H1 (cell line): ENCODE measurements at regions not wholly inside any gene's neighbourhood (a gene's known extent, or its start where the extent isn't known, plus 50 kb on each side); places are given as distances from the start of the nearest gene placed in this dataset.

Experiments
- CTCF ChIA-PET: fragments of 300-600 bp; sonication (Branson Sonifier 250); formaldehyde crosslinking; loops from one replicate; lab custom pipeline; 2021; ENCODE audit not compliant: partially characterized antibody; lab: Charles Lee
- POLR2A ChIA-PET: fragments of 300-600 bp; sonication (Branson Sonifier 250); formaldehyde crosslinking; loops from one replicate; lab custom pipeline; 2021; ENCODE audit warnings: inconsistent platforms; ENCODE audit not compliant: partially characterized antibody; lab: Charles Lee
- DNase-seq, 2 experiments: peaks; one replicate each; pipeline versions ENCODE4 v3.0.0 to v3.0.0-alpha.2; 2010 to 2022; ENCODE audit warnings: low spot score in 2 of 2, low read depth in 1 of 2, mixed read lengths in 1 of 2
- FAIRE-seq: peaks from 2 replicates; lab custom pipeline; 2011; peaks lifted over from hg19 to GRCh38; lab: Jason Lieb, UNC
- H2AFZ ChIP-seq: 2 replicates; pipeline ENCODE4 v1.8.1; 2012; ENCODE audit warnings: low read length, inconsistent platforms
- H2AK5ac ChIP-seq: 2 replicates; pipeline ENCODE4 v1.6.1; 2013; ENCODE audit warnings: low read depth, low read length
- H2BK120ac ChIP-seq: replicated peaks from 2 replicates; pipeline ENCODE3; 2013; ENCODE audit warnings: low read depth, low read length, inconsistent platforms
- H2BK12ac ChIP-seq: 2 replicates; pipeline ENCODE4 v1.6.1; 2013; ENCODE audit warnings: low read depth, low read length
- H2BK15ac ChIP-seq: 2 replicates; pipeline ENCODE4 v1.6.1; 2013; ENCODE audit warnings: low read length
- H2BK20ac ChIP-seq: 2 replicates; pipeline ENCODE4 v1.6.1; 2013; ENCODE audit warnings: low read length
- H2BK5ac ChIP-seq: 2 replicates; pipeline ENCODE4 v1.6.1; 2013; ENCODE audit warnings: low read depth, low read length
- H3K14ac ChIP-seq: 2 replicates; pipeline ENCODE4 v1.6.1; 2013; ENCODE audit warnings: inconsistent platforms; ENCODE audit not compliant: insufficient read length
- H3K18ac ChIP-seq: 2 replicates; pipeline ENCODE4 v1.6.1; 2013; ENCODE audit warnings: low read length; ENCODE audit errors: extremely low read depth
- H3K23ac ChIP-seq: 2 replicates; pipeline ENCODE4 v1.6.1; 2013; ENCODE audit warnings: inconsistent platforms; ENCODE audit not compliant: insufficient read length
- H3K23me2 ChIP-seq: 2 replicates; pipeline ENCODE4 v1.6.1; 2013; ENCODE audit warnings: low read depth, low read length
- H3K27ac ChIP-seq: 2 replicates; pipeline ENCODE4 v1.6.1; 2011; ENCODE audit warnings: low read depth, low read length, inconsistent platforms
- H3K27me3 ChIP-seq, 4 experiments: replicated peaks in 1 of 4; 1 replicate in 1 of 4; 2 replicates in 3 of 4; pipeline versions ENCODE4 v1.6.1 to v1.8.1; 2011 to 2013; ENCODE audit warnings: low read length in 3 of 4, mild to moderate bottlenecking in 3 of 4, inconsistent platforms in 2 of 4, mixed read lengths in 2 of 4, moderate library complexity in 1 of 4; ENCODE audit not compliant: control insufficient read depth in 3 of 4, insufficient read depth in 3 of 4; ENCODE audit errors: extremely low read depth in 1 of 4
- H3K36me3 ChIP-seq, 4 experiments: 2 replicates each; pipeline versions ENCODE4 v1.6.1 to v1.8.1; 2011 to 2013; ENCODE audit warnings: mild to moderate bottlenecking in 4 of 4, low read length in 3 of 4, moderate library complexity in 2 of 4, control low read depth in 1 of 4, inconsistent platforms in 1 of 4; ENCODE audit not compliant: insufficient read depth in 4 of 4, control insufficient read depth in 2 of 4
- H3K4ac ChIP-seq: replicated peaks from 2 replicates; pipeline ENCODE3; 2013; ENCODE audit warnings: low read length, low read depth, mixed read lengths, inconsistent platforms; ENCODE audit not compliant: insufficient read length
- H3K4me1 ChIP-seq, 4 experiments: replicated peaks in 1 of 4; 1 replicate in 1 of 4; 2 replicates in 3 of 4; pipeline versions ENCODE4 v1.6.1 to v1.8.1; 2011 to 2013; ENCODE audit warnings: low read length in 3 of 4, inconsistent platforms in 2 of 4, mixed read lengths in 1 of 4; ENCODE audit not compliant: insufficient read depth in 4 of 4, control insufficient read depth in 3 of 4
- H3K4me2 ChIP-seq, 2 experiments: 2 replicates each; pipeline versions ENCODE4 v1.6.1 to v1.8.1; 2011 to 2013; ENCODE audit warnings: low read depth in 2 of 2, low read length in 2 of 2, control low read depth in 1 of 2, inconsistent platforms in 1 of 2, mild to moderate bottlenecking in 1 of 2; ENCODE audit not compliant: insufficient read depth in 1 of 2
- H3K4me3 ChIP-seq, 4 experiments: fragments of 200-600, 300-600 bp in 1 of 4; sonication (generic), shearing (Covaris generic), sonication (Bioruptor Twin) in 1 of 4; 2 replicates each; pipeline versions ENCODE4 v1.5.1 to v1.8.1; 2011 to 2016; ENCODE audit warnings: low read length in 4 of 4, low read depth in 3 of 4, control low read depth in 2 of 4, inconsistent platforms in 2 of 4, mild to moderate bottlenecking in 2 of 4, mixed read lengths in 1 of 4, moderate library complexity in 1 of 4; ENCODE audit not compliant: insufficient read depth in 2 of 4; ENCODE audit errors: extremely low read depth in 1 of 4
- H3K56ac ChIP-seq: replicated peaks from 2 replicates; pipeline ENCODE3; 2013; ENCODE audit warnings: low read depth, mild to moderate bottlenecking, mixed read lengths, low read length, inconsistent platforms; ENCODE audit not compliant: insufficient read length
- H3K79me1 ChIP-seq: 2 replicates; pipeline ENCODE4 v1.6.1; 2013; ENCODE audit warnings: low read depth, low read length, control low read depth
- H3K79me2 ChIP-seq, 2 experiments: 2 replicates each; pipeline versions ENCODE4 v1.6.1 to v1.8.1; 2012 to 2013; ENCODE audit warnings: low read length in 2 of 2, mild to moderate bottlenecking in 2 of 2, inconsistent platforms in 1 of 2; ENCODE audit not compliant: insufficient read depth in 2 of 2, control insufficient read depth in 1 of 2
- H3K9ac ChIP-seq, 4 experiments: replicated peaks in 1 of 4; 1 replicate in 1 of 4; 2 replicates in 3 of 4; pipeline versions ENCODE4 v1.6.1 to v1.8.1; 2011 to 2013; ENCODE audit warnings: low read depth in 3 of 4, low read length in 3 of 4, control low read depth in 2 of 4, mild to moderate bottlenecking in 2 of 4, moderate library complexity in 2 of 4, inconsistent platforms in 1 of 4; ENCODE audit errors: extremely low read depth in 1 of 4
- H3K9me3 ChIP-seq, 2 experiments: 2 replicates each; pipeline versions ENCODE4 v1.6.1 to v1.8.1; 2012 to 2013; ENCODE audit warnings: mild to moderate bottlenecking in 2 of 2, moderate library complexity in 2 of 2, control low read depth in 1 of 2, inconsistent platforms in 1 of 2, low read depth in 1 of 2, low read length in 1 of 2, mixed read lengths in 1 of 2; ENCODE audit not compliant: insufficient read depth in 2 of 2
- H4K20me1 ChIP-seq, 2 experiments: replicated peaks in 1 of 2; 2 replicates each; pipeline versions ENCODE3 to v1.8.1; 2011 to 2013; ENCODE audit warnings: inconsistent platforms in 2 of 2, low read length in 2 of 2, mild to moderate bottlenecking in 1 of 2; ENCODE audit not compliant: insufficient read depth in 2 of 2, control insufficient read depth in 1 of 2
- H4K5ac ChIP-seq: 2 replicates; pipeline ENCODE4 v1.6.1; 2013; ENCODE audit warnings: low read length, low read depth, mixed read lengths, inconsistent platforms; ENCODE audit not compliant: insufficient read length
- H4K8ac ChIP-seq: 2 replicates; pipeline ENCODE4 v1.8.0; 2013; ENCODE audit warnings: mild to moderate bottlenecking, moderate library complexity, low read length, inconsistent platforms; ENCODE audit not compliant: insufficient read depth; ENCODE audit errors: extremely low read depth
- H4K91ac ChIP-seq: replicated peaks from 2 replicates; pipeline ENCODE3; 2013; ENCODE audit warnings: low read length, mixed read lengths, inconsistent platforms; ENCODE audit not compliant: insufficient read length
- EP300 ChIP-seq, 2 experiments: IDR thresholded peaks; 1 replicate in 1 of 2; 2 replicates in 1 of 2; pipeline ENCODE4 v1.6.1; 2011 to 2012; ENCODE audit warnings: low read depth in 2 of 2, low read length in 2 of 2, mild to moderate bottlenecking in 2 of 2, borderline replicate concordance in 1 of 2, inconsistent platforms in 1 of 2, moderate library complexity in 1 of 2
- KDM5A ChIP-seq: fragments of 200-600 bp; IDR thresholded peaks from 2 replicates; pipeline ENCODE4 v1.7.1; 2012; ENCODE audit warnings: mild to moderate bottlenecking, low read length, inconsistent platforms, mixed read lengths
- POU5F1 ChIP-seq: IDR thresholded peaks from 2 replicates; pipeline ENCODE4 v1.6.1; 2011; ENCODE audit warnings: low read depth, mild to moderate bottlenecking, low read length, moderate library complexity
- RNF2 ChIP-seq: fragments of 200-900, 300-1000 bp; sonication (generic); IDR thresholded peaks from 2 replicates; pipeline ENCODE4 v1.7.1; 2016; ENCODE audit warnings: borderline replicate concordance, low read depth, mild to moderate bottlenecking, antibody characterized with exemption, low read length; ENCODE audit not compliant: poor library complexity, severe bottlenecking; ENCODE audit errors: missing control alignments
- SIX5 ChIP-seq: IDR thresholded peaks from 2 replicates; pipeline ENCODE4 v1.6.1; 2011; ENCODE audit warnings: mild to moderate bottlenecking, low read depth, low read length
- TAF1 ChIP-seq: IDR thresholded peaks from 2 replicates; pipeline ENCODE4 v1.6.1; 2011; ENCODE audit warnings: mild to moderate bottlenecking, low read depth, low read length
- USF2 ChIP-seq: IDR thresholded peaks from 2 replicates; pipeline ENCODE4 v1.6.1; 2011; ENCODE audit warnings: low read length, improper control_type of control experiment
- WGBS, 2 experiments: shearing (Covaris generic) in 1 of 2; methylation state at CpG; one replicate each; pipeline versions ENCODE4 v1.1.6 to v1.1.7; 2013 to 2015; ENCODE audit warnings: low lambda C conversion rate in 2 of 2, mixed read lengths in 2 of 2, inconsistent platforms in 1 of 2, low coverage in 1 of 2, missing lambda C conversion rate in 1 of 2; ENCODE audit not compliant: insufficient replicate concordance in 2 of 2, insufficient coverage in 1 of 2, insufficient read length in 1 of 2; ENCODE audit errors: extremely low coverage in 1 of 2, missing lambda C conversion rate in 1 of 2; 5-methylcytosine and 5-hydroxymethylcytosine counted together

GRCh38 chr1:90262791-90263190 lies 267.9 kb downstream of the ZNF326 start:
- Histone ChIP-seq H3K9me3 (no peaks in the 10 kb centered on the region), H2BK20ac (no peak overlapping the region), H4K5ac (no peak overlapping the region), H3K23ac (no peak overlapping the region), H3K27me3 (no peaks in the 10 kb centered on the region), H3K56ac (no peak overlapping the region), H3K79me2 (no peaks in the 10 kb centered on the region), H3K4me3 (no peak overlapping the region), H2BK15ac (no peak overlapping the region), H2BK120ac (no peak overlapping the region), H3K18ac (no peak overlapping the region), H3K14ac (no peak overlapping the region), H2AFZ (no peak overlapping the region), H3K4ac (no peak overlapping the region), H3K4me1 (no peaks in the 10 kb centered on the region), H2AK5ac (no peak overlapping the region), H3K4me2 (no peak overlapping the region), H3K9ac (no peak overlapping the region), H2BK5ac (no peak overlapping the region), H3K23me2 (no peaks in the 10 kb centered on the region), H4K8ac (no peak overlapping the region), H4K20me1 (no peaks in the 10 kb centered on the region), H2BK12ac (no peak overlapping the region), H3K79me1 (no peaks in the 10 kb centered on the region), H3K27ac (no peak overlapping the region), H3K36me3 (no peaks in the 10 kb centered on the region), H4K91ac (no peak overlapping the region)
- WGBS, 2 experiments = 97% methylated on average over 2 of the region's 2 CpGs; no CpG with 5 or more reads in 1 of the 2 experiments
- no peak for DNase-seq
- CTCF ChIA-PET = interaction anchor here (1.0 to 1.6 kb wide), 2 partner anchors 23 to 93 kb away, joined by 4 read pairs; no protein-coding TSS in a partner anchor
- TF ChIP-seq TAF1 = no peak
- no peak for TF ChIP-seq POU5F1
- TF ChIP-seq KDM5A = no peak
- TF ChIP-seq RNF2 = no peak
- TF ChIP-seq USF2 = no peak
- TF ChIP-seq SIX5 = no peak
- no peak for TF ChIP-seq EP300 (IDR thresholded peaks at IDR 0.05; ENCODE audit: borderline replicate concordance in 1 of 2, low read depth in 2 of 2, low read length in 2 of 2)
- no peak for FAIRE-seq
- POLR2A ChIA-PET = no interaction called here
